KOPT-K1 (cell line): ENCODE measurements at regions not wholly inside any gene's neighbourhood (a gene's known extent, or its start where the extent isn't known, plus 50 kb on each side); places are given as distances from the start of the nearest gene placed in this dataset.

Experiments used
- H3K27ac ChIP-seq: fragments of 200-600 bp; sonication (generic); 2 replicates; pipeline ENCODE4 v1.5.1; 2016; ENCODE audit warnings: antibody characterized with exemption, mild to moderate bottlenecking, low read depth, low read length; ENCODE audit not compliant: poor library complexity, severe bottlenecking
- H3K36me3 ChIP-seq: fragments of 200-600 bp; sonication (generic); 2 replicates; pipeline ENCODE4 v1.5.1; 2017; ENCODE audit warnings: antibody characterized with exemption, mild to moderate bottlenecking, low read length, moderate library complexity; ENCODE audit not compliant: insufficient read depth
- H3K9me3 ChIP-seq: fragments of 200-600 bp; sonication (generic); 2 replicates; pipeline ENCODE4 v1.5.1; 2017; ENCODE audit warnings: antibody characterized with exemption, low read length, mild to moderate bottlenecking; ENCODE audit not compliant: insufficient read depth, poor library complexity, severe bottlenecking

- Histone ChIP-seq H3K9me3 (no peaks in the 10 kb centered on the region), H3K27ac (no peak overlapping the region), H3K36me3 (no peaks in the 10 kb centered on the region)
Observed at GRCh38 chr3:22231061-22231460, 480.1 kb upstream of the ZNF385D start.

- Histone ChIP-seq H3K27ac (no peak overlapping the region), H3K9me3 (no peaks in the 10 kb centered on the region), H3K36me3 (no peaks in the 10 kb centered on the region)
Observed at GRCh38 chr3:22236490-22237270, 485.7 kb upstream of the ZNF385D start.

DNA sequence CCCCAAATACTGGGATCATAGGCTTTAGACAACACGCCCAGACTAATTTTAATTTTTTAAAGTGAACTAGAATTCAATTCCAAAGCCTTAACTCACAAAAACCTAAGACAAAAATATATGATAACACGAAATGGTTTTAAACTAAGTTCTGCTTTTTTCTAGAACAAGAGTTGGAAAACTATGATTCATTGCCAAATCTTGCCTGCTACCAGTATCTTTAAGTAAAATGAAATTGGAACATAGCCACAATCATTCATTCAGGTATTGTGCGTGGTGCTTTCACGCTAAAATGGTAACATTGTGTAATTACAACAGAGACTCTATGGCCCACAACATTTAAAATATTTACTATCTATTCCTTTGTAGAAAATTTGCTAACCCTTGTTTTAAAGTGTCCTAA, 488.0 kb upstream of the ZNF385D start:
- H3K9me3 ChIP-seq, result no peaks in the 10 kb centered on the region
- H3K36me3 ChIP-seq, result no peaks in the 10 kb centered on the region
- H3K27ac ChIP-seq, result no peak overlapping the region

GRCh38 chr3:22241110-22241509, 490.1 kb upstream of the ZNF385D start:
- Histone ChIP-seq H3K27ac (no peak overlapping the region), H3K36me3 (no peaks in the 10 kb centered on the region), H3K9me3 (no peaks in the 10 kb centered on the region)

GRCh38 chr3:22244761-22245521, 493.9 kb upstream of the ZNF385D start:
- Histone ChIP-seq H3K36me3 (no peaks in the 10 kb centered on the region), H3K9me3 (no peaks in the 10 kb centered on the region), H3K27ac (no peak overlapping the region)

DNA sequence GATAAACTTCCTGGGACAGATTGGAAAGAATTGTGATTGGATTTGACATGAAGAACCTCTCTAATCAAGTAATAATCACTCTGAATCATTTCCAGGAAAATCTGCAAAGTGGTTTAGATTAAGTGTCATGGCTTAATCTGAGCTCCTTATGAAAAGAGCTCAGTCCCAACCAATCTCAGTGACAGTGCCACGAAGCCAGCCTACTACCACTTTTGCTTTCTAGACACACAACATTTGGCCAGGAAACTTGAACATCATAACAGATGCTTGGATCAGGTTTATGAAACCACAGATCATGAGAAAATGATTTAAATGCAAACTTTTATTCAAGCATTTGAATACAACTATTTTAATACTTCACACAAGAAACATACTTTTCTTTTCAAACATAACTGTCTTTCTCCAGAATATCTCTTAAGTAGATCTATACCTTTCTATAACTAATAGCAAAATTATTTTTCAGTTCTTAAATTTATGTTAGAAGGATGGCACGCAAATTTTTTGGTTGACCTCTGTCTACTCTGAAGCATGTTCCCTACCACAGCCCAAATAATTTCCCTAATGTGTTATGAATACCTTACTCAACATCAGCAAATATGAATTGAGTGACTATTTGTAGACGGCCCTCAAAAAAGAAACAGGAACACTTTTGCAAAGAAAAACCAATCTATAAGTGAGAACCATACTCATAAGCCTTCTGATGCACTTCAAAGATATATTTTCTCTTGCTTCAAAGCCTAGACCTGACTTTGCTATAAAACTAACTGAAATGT, 495.0 kb upstream of the ZNF385D start:
- Histone ChIP-seq H3K27ac (no peak overlapping the region), H3K9me3 (no peaks in the 10 kb centered on the region)

DNA sequence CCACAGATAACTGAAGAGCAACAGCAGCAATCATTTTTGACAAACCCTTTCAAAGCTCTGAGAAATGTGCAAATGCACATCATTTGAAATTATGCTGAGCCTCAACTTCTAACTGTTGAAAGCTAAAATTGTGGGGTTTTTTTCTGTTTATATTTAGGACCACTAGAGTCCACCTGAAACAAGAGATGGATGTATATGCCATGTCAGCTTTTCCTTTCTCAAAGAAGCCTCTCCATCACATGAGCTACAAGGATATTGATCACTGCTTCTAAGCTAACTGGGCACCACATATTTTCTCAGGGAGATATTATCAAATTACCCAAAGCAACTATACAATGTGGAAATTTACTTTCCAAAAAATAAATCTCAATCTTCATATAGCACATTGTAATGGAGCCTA, 498.6 kb upstream of the ZNF385D start:
- H3K36me3 ChIP-seq, result no peaks in the 10 kb centered on the region
- H3K27ac ChIP-seq, result no peak overlapping the region
- H3K9me3 ChIP-seq, result no peaks in the 10 kb centered on the region

More for the DNA sequence above, 495.0 kb upstream of the ZNF385D start:
- H3K36me3 ChIP-seq, result no peaks in the 10 kb centered on the region

GRCh38 chr3:22257252-22257651, 506.2 kb upstream of the ZNF385D start:
- H3K36me3 ChIP-seq, result no peaks in the 10 kb centered on the region
- H3K9me3 ChIP-seq, result no peaks in the 10 kb centered on the region
- no peak overlapping the region for H3K27ac ChIP-seq

DNA sequence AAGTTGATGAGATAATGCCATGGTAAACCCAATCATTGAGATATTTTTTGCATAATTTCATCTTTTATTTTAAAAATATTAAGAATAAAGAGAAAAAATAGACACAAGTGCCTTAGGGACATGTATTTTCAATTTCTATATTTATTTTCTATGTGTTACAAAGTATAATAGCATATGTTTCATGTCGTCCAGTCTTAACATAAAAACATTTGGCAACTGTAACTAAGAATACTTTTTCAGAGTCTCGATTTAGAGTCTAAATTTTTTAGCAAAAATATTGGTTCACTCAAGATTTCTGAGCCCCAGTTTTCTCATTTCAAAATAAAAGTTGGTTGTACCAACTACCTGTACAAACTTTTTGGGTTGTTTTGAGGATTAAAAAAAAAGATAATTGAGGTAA, 511.4 kb upstream of the ZNF385D start:
- no peaks in the 10 kb centered on the region for H3K9me3 ChIP-seq
- no peak overlapping the region for H3K27ac ChIP-seq
- H3K36me3 ChIP-seq, result no peaks in the 10 kb centered on the region

- H3K27ac ChIP-seq, result no peak overlapping the region
- H3K36me3 ChIP-seq, result no peaks in the 10 kb centered on the region
- H3K9me3 ChIP-seq, result no peaks in the 10 kb centered on the region
Observed at GRCh38 chr3:22263042-22263441, 512.0 kb upstream of the ZNF385D start.

GRCh38 chr3:22265403-22265802, 514.4 kb upstream of the ZNF385D start:
- no peaks in the 10 kb centered on the region for H3K9me3 ChIP-seq

GRCh38 chr3:22269831-22270230, 518.8 kb upstream of the ZNF385D start:
- no peak overlapping the region for H3K27ac ChIP-seq
- H3K9me3 ChIP-seq, result no peaks in the 10 kb centered on the region
- H3K36me3 ChIP-seq, result no peaks in the 10 kb centered on the region

More at GRCh38 chr3:22265403-22265802, 514.4 kb upstream of the ZNF385D start:
- H3K36me3 ChIP-seq, result no peaks in the 10 kb centered on the region
- no peak overlapping the region for H3K27ac ChIP-seq

GRCh38 chr3:22276351-22276750, 525.3 kb upstream of the ZNF385D start:
- Histone ChIP-seq H3K36me3 (no peaks in the 10 kb centered on the region), H3K9me3 (no peaks in the 10 kb centered on the region), H3K27ac (no peak overlapping the region)

DNA sequence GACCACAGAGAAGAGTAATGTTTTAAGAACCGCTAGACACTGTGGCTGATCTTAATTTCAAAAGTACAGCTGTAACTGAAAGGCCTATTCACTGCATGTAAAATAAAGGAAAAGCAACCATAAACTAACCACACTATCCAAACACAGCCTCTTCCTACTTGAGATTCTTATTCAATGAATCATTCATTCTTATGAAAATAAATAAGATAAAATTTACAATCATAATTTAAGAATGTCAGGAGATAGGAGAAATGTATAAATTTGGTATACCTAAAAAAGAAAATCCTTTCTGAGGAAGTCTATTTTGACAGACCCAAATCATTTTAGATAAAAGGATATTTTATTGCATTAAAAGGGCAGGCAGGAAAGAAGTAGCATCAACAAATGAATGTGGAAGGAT, 533.5 kb upstream of the ZNF385D start:
- Histone ChIP-seq H3K27ac (no peak overlapping the region), H3K36me3 (no peaks in the 10 kb centered on the region), H3K9me3 (no peaks in the 10 kb centered on the region)

- Histone ChIP-seq H3K27ac (no peak overlapping the region), H3K9me3 (no peaks in the 10 kb centered on the region), H3K36me3 (no peaks in the 10 kb centered on the region)
Observed at GRCh38 chr3:22288756-22289155, 537.7 kb upstream of the ZNF385D start.
